Left forelimb (tissue), 1 donor: ENCODE measurements at regions not wholly inside any gene's neighbourhood (a gene's known extent, or its start where the extent isn't known, plus 50 kb on each side); places are given as distances from the start of the nearest gene placed in this dataset.

Experiments used
- DNase-seq: peaks from one replicate; pipeline ENCODE4 v3.0.0-alpha.2; 2018; ENCODE audit warnings: low spot score

- DNase-seq, result peak; percentile 49
Observed at GRCh38 chr2:129896226-129897100, 83.0 kb upstream of the RAB6C start.

- peak; percentile 54 for DNase-seq
Observed at GRCh38 chr2:129901754-129902415, 77.6 kb upstream of the RAB6C start.

- peak; percentile 49 for DNase-seq
Observed at GRCh38 chr2:129902731-129903585, 76.5 kb upstream of the RAB6C start.

GRCh38 chr2:129903586-129904425 lies 75.7 kb upstream of the RAB6C start:
- DNase-seq, result peak; percentile 60

GRCh38 chr2:129904532-129905446 lies 74.7 kb upstream of the RAB6C start:
- peak; percentile 41 for DNase-seq

GRCh38 chr2:129905664-129906081 lies 73.8 kb upstream of the RAB6C start:
- peak; percentile 63 for DNase-seq

GRCh38 chr2:129906139-129906860 lies 73.2 kb upstream of the RAB6C start:
- DNase-seq, result peak; percentile 53

GRCh38 chr2:129906861-129907235 lies 72.6 kb upstream of the RAB6C start:
- DNase-seq, result no peak

- peak; percentile 61 for DNase-seq
Observed at GRCh38 chr2:129907256-129907998, 72.0 kb upstream of the RAB6C start.

- DNase-seq, result peak; percentile 55
Observed at GRCh38 chr2:129908721-129909373, 70.6 kb upstream of the RAB6C start.

GRCh38 chr2:129909651-129910418 lies 69.6 kb upstream of the RAB6C start:
- DNase-seq, result peak; percentile 62

GRCh38 chr2:129910446-129911362 lies 68.8 kb upstream of the RAB6C start:
- peak; percentile 34 for DNase-seq

- peak; percentile 53 for DNase-seq
Observed at GRCh38 chr2:129911363-129912065, 68.0 kb upstream of the RAB6C start.

GRCh38 chr2:129912066-129912820 lies 67.2 kb upstream of the RAB6C start:
- DNase-seq, result peak; percentile 51
